Left renal cortex interstitium (tissue), 4 donors: ENCODE measurements at regions not wholly inside any gene's neighbourhood (a gene's known extent, or its start where the extent isn't known, plus 50 kb on each side); places are given as distances from the start of the nearest gene placed in this dataset.
"Not testable (repeated sequence)": the region's sequence is repeated elsewhere in the genome, so short reads cannot be mapped to it uniquely, and the experiment has no call there.

ENCODE experiments used
- DNase-seq, 4 donors: peaks; one replicate each; pipeline ENCODE4 v3.0.0-alpha.2; 2013; ENCODE audit warnings: low read depth in 4 of 4, low spot score in 2 of 4, missing footprints in 1 of 4

DNA sequence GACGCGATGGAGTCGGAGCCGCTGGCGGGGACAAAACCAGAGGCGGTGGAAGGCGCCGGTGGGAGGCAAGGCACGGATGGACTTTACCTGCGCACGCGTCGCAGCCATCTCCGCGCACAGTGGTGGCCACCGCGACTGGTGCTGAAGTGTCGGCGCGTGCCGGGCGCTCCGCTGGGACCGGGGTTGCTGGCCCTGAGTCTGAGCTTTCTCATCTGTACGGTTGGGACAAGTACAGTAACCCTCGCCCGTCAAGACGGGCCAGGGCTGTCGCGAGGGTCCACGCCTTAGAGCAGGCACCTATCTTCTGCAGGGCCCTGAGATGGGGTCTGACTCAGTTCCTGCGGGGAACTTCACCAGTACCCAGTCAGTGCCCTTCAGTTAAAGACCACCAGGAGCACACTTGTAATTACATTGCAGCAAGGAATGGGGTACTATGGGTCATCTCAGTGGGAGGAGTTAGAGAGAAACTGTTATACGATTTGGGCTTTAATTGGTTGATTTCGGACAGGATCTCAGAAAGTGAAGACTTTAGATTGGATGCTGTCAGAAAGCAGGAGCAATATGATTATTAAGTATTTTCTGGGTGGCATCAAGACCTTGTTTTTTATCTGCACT lies 385.6 kb downstream of the SPATA31A6 start:
- not testable (repeated sequence) for DNase-seq

DNA sequence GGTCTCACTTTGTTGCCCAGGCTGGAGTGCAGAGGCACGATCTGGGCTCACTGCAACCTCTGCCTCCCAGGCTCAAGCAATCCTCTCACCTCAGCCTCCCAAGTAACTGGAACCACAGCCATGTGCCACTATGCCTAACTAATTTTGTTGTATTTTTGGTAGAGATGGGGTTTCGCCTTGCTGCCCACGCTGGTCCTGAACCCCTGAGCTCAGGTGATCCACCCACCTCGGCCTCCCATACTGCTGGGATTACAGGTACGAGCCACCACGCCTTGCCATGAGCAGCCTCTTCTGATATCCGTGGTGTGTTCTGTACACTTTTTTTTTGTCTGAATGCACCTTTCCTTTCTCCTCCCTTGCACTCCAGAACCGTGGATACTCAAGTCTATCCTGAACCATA lies 394.4 kb downstream of the SPATA31A6 start:
- not testable (repeated sequence) for DNase-seq
